ENCODE measurements at regions not wholly inside any gene's neighbourhood (a gene's known extent, or its start where the extent isn't known, plus 50 kb on each side); places are given as distances from the start of the nearest gene placed in this dataset.
"Not testable (repeated sequence)": the region's sequence is repeated elsewhere in the genome, so short reads cannot be mapped to it uniquely, and the experiment has no call there.

DNA sequence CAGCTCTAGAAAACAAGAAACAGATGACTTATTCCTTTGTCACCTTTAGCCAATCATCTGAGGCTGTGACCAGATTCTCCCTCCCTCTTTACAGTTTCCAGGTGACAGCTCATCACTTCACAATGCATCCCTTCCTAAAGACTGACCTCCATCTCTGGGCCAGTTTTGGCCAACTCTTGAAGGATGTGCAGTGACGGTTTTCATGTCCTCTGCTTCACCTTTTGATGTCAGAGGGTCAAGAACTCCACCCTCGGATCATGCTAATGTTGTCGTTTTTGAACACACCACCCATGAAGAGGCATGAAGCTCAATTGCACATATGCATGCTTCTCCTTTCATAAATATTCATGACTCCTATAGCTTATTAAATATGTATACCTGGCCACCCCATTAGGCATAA lies 161.2 kb upstream of the SYNPR start:
- H3K4me3 Mint-ChIP-seq: no peak overlapping the region
- H3K9me3 Mint-ChIP-seq: peaks cover 3% of the 10 kb centered on the region
- no peaks in the 10 kb centered on the region for H3K36me3 Mint-ChIP-seq (ENCODE audit: low read depth)
- POLR2A ChIA-PET: no interaction called here
- no peak overlapping the region for H3K27ac Mint-ChIP-seq
- H3K27me3 Mint-ChIP-seq: no peaks in the 10 kb centered on the region
- CTCF ChIA-PET: no interaction called here
- DNase-seq: no peak
- H3K4me1 Mint-ChIP-seq: no peaks in the 10 kb centered on the region

DNA sequence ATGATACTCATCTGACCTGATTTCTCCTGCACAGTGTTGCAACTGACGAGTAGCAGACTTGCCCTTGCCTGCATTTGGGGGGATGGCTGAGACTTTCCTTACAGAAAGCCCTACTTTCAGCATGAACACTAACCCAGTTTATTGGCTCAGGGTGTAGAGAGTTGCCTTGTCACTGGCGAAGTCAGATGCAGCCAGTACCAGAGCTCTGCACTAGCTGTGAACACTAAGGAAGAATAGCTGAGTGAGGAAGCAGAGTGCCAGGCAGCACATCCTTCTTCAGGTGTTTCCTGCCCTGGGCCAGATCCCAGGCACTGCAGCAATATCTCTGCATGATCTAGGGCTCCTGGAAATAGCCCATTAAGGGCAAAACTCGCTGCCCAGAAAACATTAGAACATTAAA lies 154.0 kb upstream of the SYNPR start:
- no peak overlapping the region for H3K27ac Mint-ChIP-seq
- POLR2A ChIA-PET: no interaction called here
- H3K9me3 Mint-ChIP-seq: peaks cover 3% of the 10 kb centered on the region
- H3K4me3 Mint-ChIP-seq: no peak overlapping the region
- no peak for DNase-seq
- CTCF ChIA-PET: no interaction called here
- no peaks in the 10 kb centered on the region for H3K4me1 Mint-ChIP-seq
- H3K27me3 Mint-ChIP-seq: no peaks in the 10 kb centered on the region
- H3K36me3 Mint-ChIP-seq (ENCODE audit: low read depth): no peaks in the 10 kb centered on the region

DNA sequence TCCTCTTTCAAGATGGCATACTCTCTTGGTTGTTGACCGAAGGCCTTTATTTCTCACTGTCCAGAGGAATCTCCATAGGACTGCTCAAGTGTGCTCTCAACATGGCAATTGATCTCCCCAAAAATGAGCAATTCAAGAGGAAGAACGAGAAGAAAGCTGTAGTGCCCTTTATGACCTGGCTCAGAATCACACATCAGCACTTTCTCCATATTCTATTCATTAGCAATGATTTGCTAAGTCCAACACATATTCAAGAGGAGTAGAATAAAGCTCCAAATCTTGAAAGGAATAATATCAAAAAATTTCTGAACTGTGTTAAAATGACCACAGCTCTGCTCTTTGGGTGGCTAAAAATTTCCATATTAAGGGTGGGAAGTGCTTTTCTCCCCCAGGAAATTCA lies 151.6 kb upstream of the SYNPR start:
- Mint-ChIP-seq H3K9me3 (peaks cover 3% of the 10 kb centered on the region), H3K4me1 (no peaks in the 10 kb centered on the region), H3K27ac (no peak overlapping the region), H3K4me3 (no peak overlapping the region), H3K36me3 (ENCODE audit: low read depth) (no peaks in the 10 kb centered on the region), H3K27me3 (no peaks in the 10 kb centered on the region)
- POLR2A ChIA-PET: no interaction called here
- CTCF ChIA-PET: no interaction called here
- DNase-seq: no peak

- DNase-seq: no peak
- Mint-ChIP-seq H3K27me3 (no peaks in the 10 kb centered on the region), H3K27ac (no peak overlapping the region), H3K9me3 (peaks cover 3% of the 10 kb centered on the region), H3K4me3 (no peak overlapping the region), H3K36me3 (ENCODE audit: low read depth) (no peaks in the 10 kb centered on the region), H3K4me1 (no peaks in the 10 kb centered on the region)
- CTCF ChIA-PET: interaction anchor here (0.6 kb wide), 1 partner anchor 697 kb away, joined by 4 read pairs; no protein-coding TSS in a partner anchor
- POLR2A ChIA-PET: no interaction called here
These were observed 149.7 kb upstream of the SYNPR start for GRCh38 chr3:63128380-63128779.

DNA sequence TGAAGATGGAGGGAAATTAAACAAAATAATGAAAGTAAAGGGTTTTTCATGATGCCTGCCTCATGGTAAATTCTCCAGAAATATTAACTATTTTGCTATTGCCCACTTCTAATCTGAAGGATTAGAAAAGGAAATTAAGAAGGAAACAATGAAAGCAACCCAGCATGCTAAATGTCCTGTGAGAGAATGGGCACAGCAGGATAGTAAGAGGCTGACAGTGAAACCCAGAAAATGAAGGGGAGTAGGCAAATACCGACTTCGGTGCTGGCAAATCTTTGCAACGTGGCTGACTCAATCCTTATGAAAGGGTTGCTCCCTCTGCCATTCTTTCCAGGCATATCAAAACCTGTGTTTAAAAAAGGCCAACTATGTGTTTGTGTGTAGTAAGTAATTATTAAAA lies 147.5 kb upstream of the SYNPR start:
- no peak overlapping the region for H3K27ac Mint-ChIP-seq
- no peak overlapping the region for H3K4me3 Mint-ChIP-seq
- DNase-seq: no peak
- peaks cover 3% of the 10 kb centered on the region for H3K9me3 Mint-ChIP-seq
- no peaks in the 10 kb centered on the region for H3K27me3 Mint-ChIP-seq
- H3K36me3 Mint-ChIP-seq (ENCODE audit: low read depth): no peaks in the 10 kb centered on the region
- ChIA-PET POLR2A (no interaction called here), CTCF (no interaction called here)
- no peaks in the 10 kb centered on the region for H3K4me1 Mint-ChIP-seq

- Mint-ChIP-seq H3K27me3 (no peaks in the 10 kb centered on the region), H3K4me1 (no peaks in the 10 kb centered on the region), H3K36me3 (ENCODE audit: low read depth) (no peaks in the 10 kb centered on the region), H3K27ac (no peak overlapping the region), H3K4me3 (no peak overlapping the region), H3K9me3 (peaks cover 5% of the 10 kb centered on the region)
- DNase-seq: no peak
- ChIA-PET CTCF (no interaction called here), POLR2A (no interaction called here)
These were observed 145.5 kb upstream of the SYNPR start for GRCh38 chr3:63132461-63133250.

DNA sequence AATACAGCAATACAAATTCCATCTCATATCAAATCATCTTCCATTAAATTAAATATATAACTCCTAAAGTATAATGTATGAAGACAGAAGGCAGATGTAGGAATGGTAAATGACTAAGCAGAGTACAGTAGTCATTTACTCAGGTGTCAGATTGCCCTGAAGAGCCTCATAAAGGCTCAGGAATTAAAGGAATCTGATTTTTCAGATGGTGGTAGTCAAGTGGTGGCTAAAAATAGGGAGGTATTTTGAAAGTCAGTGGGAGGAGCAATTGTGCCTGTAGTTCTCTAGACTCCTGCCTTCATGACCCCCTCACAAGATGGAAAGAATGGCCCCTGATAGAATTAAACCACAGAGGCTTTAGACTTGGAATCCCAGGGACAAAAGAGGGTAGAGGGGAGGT lies 142.7 kb upstream of the SYNPR start:
- Mint-ChIP-seq H3K27me3 (no peaks in the 10 kb centered on the region), H3K4me1 (no peaks in the 10 kb centered on the region), H3K27ac (no peak overlapping the region), H3K4me3 (no peak overlapping the region), H3K9me3 (peaks cover 5% of the 10 kb centered on the region), H3K36me3 (ENCODE audit: low read depth) (no peaks in the 10 kb centered on the region)
- DNase-seq: no peak
- POLR2A ChIA-PET: no interaction called here
- CTCF ChIA-PET: no interaction called here

GRCh38 chr3:63136249-63136648 lies 141.9 kb upstream of the SYNPR start:
- H3K27me3 Mint-ChIP-seq; H3K4me3 Mint-ChIP-seq; H3K4me1 Mint-ChIP-seq; POLR2A ChIA-PET; H3K27ac Mint-ChIP-seq; H3K36me3 Mint-ChIP-seq (ENCODE audit: low read depth); H3K9me3 Mint-ChIP-seq; CTCF ChIA-PET; DNase-seq: not testable (repeated sequence)

DNA sequence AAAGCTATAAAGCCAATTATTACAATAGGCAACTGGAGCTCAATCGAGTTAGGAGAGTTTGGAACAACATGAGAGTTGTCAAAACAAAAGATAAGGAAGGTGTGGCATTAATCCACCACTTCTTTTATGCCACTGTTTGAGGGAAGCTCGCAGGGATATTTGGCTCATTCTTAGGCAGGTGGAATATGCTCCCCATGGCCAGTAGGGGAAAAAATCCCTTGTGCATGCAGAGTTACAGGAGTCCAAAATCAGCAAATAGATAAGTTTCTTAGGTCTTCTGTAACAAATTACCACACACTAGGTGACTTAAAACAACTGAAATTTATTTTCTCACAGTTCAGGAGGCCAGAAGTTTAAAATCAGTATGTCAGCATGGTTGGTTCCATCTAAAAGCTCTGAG lies 135.4 kb upstream of the SYNPR start:
- CTCF ChIA-PET: no interaction called here
- no peaks in the 10 kb centered on the region for H3K27me3 Mint-ChIP-seq
- H3K9me3 Mint-ChIP-seq: no peaks in the 10 kb centered on the region
- no peak overlapping the region for H3K4me3 Mint-ChIP-seq
- no peaks in the 10 kb centered on the region for H3K4me1 Mint-ChIP-seq
- H3K27ac Mint-ChIP-seq: no peak overlapping the region
- no peaks in the 10 kb centered on the region for H3K36me3 Mint-ChIP-seq (ENCODE audit: low read depth)
- POLR2A ChIA-PET: no interaction called here
- no peak for DNase-seq

DNA sequence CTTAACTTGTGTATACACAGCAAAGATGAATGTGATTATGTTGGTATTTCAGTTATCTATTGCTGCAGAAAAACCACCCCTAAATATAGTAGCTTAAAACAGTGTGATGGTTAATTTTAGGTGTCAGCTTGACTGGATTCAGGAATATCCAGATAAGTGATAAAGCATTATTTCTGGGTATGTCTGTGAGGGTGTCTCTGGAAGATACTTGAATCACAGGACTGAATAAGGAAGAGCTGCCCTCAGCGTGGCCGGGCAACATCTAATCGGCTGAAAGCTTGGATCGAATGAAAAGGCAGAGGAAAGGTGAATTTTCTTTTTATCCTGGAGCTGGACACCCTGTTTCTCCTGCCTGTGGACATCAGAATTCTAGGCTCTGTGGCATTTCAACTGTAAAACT lies 132.0 kb upstream of the SYNPR start:
- POLR2A ChIA-PET: no interaction called here
- Mint-ChIP-seq H3K27ac (no peak overlapping the region), H3K36me3 (ENCODE audit: low read depth) (no peaks in the 10 kb centered on the region), H3K4me3 (no peak overlapping the region), H3K4me1 (no peaks in the 10 kb centered on the region), H3K9me3 (no peaks in the 10 kb centered on the region), H3K27me3 (no peaks in the 10 kb centered on the region)
- DNase-seq: no peak
- CTCF ChIA-PET: no interaction called here

- ChIA-PET CTCF (no interaction called here), POLR2A (no interaction called here)
- Mint-ChIP-seq H3K4me3 (no peak overlapping the region), H3K9me3 (no peaks in the 10 kb centered on the region), H3K27me3 (no peaks in the 10 kb centered on the region), H3K36me3 (ENCODE audit: low read depth) (no peaks in the 10 kb centered on the region), H3K27ac (no peak overlapping the region), H3K4me1 (no peaks in the 10 kb centered on the region)
- no peak for DNase-seq
These were observed 127.2 kb upstream of the SYNPR start for GRCh38 chr3:63150880-63151279.

GRCh38 chr3:63151897-63152296 lies 126.2 kb upstream of the SYNPR start:
- no peaks in the 10 kb centered on the region for H3K27me3 Mint-ChIP-seq
- peaks cover 6% of the 10 kb centered on the region for H3K9me3 Mint-ChIP-seq
- POLR2A ChIA-PET: no interaction called here
- no peak overlapping the region for H3K4me3 Mint-ChIP-seq
- CTCF ChIA-PET: no interaction called here
- H3K27ac Mint-ChIP-seq: no peak overlapping the region
- H3K36me3 Mint-ChIP-seq (ENCODE audit: low read depth): no peaks in the 10 kb centered on the region
- no peaks in the 10 kb centered on the region for H3K4me1 Mint-ChIP-seq
- DNase-seq: no peak

- CTCF ChIA-PET: no interaction called here
- POLR2A ChIA-PET: no interaction called here
- H3K4me1 Mint-ChIP-seq: no peaks in the 10 kb centered on the region
- peaks cover 6% of the 10 kb centered on the region for H3K9me3 Mint-ChIP-seq
- DNase-seq: no peak
- H3K27ac Mint-ChIP-seq: no peak overlapping the region
- H3K4me3 Mint-ChIP-seq: no peak overlapping the region
- H3K36me3 Mint-ChIP-seq (ENCODE audit: low read depth): no peaks in the 10 kb centered on the region
- H3K27me3 Mint-ChIP-seq: no peaks in the 10 kb centered on the region
These were observed 118.3 kb upstream of the SYNPR start for GRCh38 chr3:63159764-63160163.

- CTCF ChIA-PET: no interaction called here
- H3K4me3 Mint-ChIP-seq: no peak overlapping the region
- no peaks in the 10 kb centered on the region for H3K27me3 Mint-ChIP-seq
- POLR2A ChIA-PET: no interaction called here
- no peaks in the 10 kb centered on the region for H3K36me3 Mint-ChIP-seq (ENCODE audit: low read depth)
- H3K27ac Mint-ChIP-seq: no peak overlapping the region
- no peaks in the 10 kb centered on the region for H3K9me3 Mint-ChIP-seq
- H3K4me1 Mint-ChIP-seq: no peaks in the 10 kb centered on the region
- no peak for DNase-seq
These were observed 111.0 kb upstream of the SYNPR start for GRCh38 chr3:63167113-63167512.

Measured in activated CD4-positive, alpha-beta T cell treated with anti-CD3 and anti-CD28 coated beads, Interleukin-2, amount 10 ng/mL, durations not matched to agents 7 days and 5 days (primary cell).